NB4 (cell line): ENCODE measurements at regions not wholly inside any gene's neighbourhood (a gene's known extent, or its start where the extent isn't known, plus 50 kb on each side); places are given as distances from the start of the nearest gene placed in this dataset.
"Not testable (repeated sequence)": the region's sequence is repeated elsewhere in the genome, so short reads cannot be mapped to it uniquely, and the experiment has no call there.

Source experiments
- DNase-seq: peaks from one replicate; pipeline ENCODE4 v3.0.0; 2010; ENCODE audit warnings: low read depth
- H3K4me3 ChIP-seq: one replicate; pipeline ENCODE4 v1.5.1; 2011; ENCODE audit warnings: mild to moderate bottlenecking, low read depth, low read length, moderate library complexity
- CTCF ChIP-seq: IDR thresholded peaks from one replicate; pipeline ENCODE4 v1.5.1; 2012; ENCODE audit warnings: low read depth, low read length
- MAX ChIP-seq: IDR thresholded peaks from 2 replicates; pipeline ENCODE4 v1.6.1; 2011; ENCODE audit warnings: low read depth, low read length
- MYC ChIP-seq: IDR thresholded peaks from 2 replicates; pipeline ENCODE4 v1.6.1; 2011; ENCODE audit warnings: low read depth, low read length
- POLR2A ChIP-seq: IDR thresholded peaks from 2 replicates; pipeline ENCODE4 v1.6.1; 2011; ENCODE audit warnings: mild to moderate bottlenecking; ENCODE audit not compliant: insufficient read length; ENCODE audit errors: extremely low read depth

- TF ChIP-seq POLR2A (no peak), MYC (no peak), MAX (no peak), CTCF (no peak)
- no peak overlapping the region for H3K4me3 ChIP-seq
- no peak for DNase-seq
These were observed 467.9 kb upstream of the ATP11B start for GRCh38 chr3:182325213-182325950.

- no peak overlapping the region for H3K4me3 ChIP-seq
- no peak for TF ChIP-seq MAX
- no peak for TF ChIP-seq CTCF
- no peak for TF ChIP-seq POLR2A
- no peak for TF ChIP-seq MYC
- no peak for DNase-seq
These were observed 466.1 kb upstream of the ATP11B start for GRCh38 chr3:182327196-182327681.

- TF ChIP-seq CTCF (no peak), MAX (no peak), POLR2A (no peak), MYC (no peak)
- H3K4me3 ChIP-seq: no peak overlapping the region
- DNase-seq: no peak
These were observed 462.7 kb upstream of the ATP11B start for GRCh38 chr3:182330646-182331045.

- DNase-seq: peak; percentile 43
- no peak overlapping the region for H3K4me3 ChIP-seq
- no peak for TF ChIP-seq MYC
- TF ChIP-seq CTCF: no peak
- TF ChIP-seq POLR2A: no peak
- no peak for TF ChIP-seq MAX
These were observed 462.0 kb upstream of the ATP11B start for GRCh38 chr3:182331341-182331740.

GRCh38 chr3:182342252-182342651 lies 451.1 kb upstream of the ATP11B start:
- H3K4me3 ChIP-seq: no peak overlapping the region
- no peak for DNase-seq
- TF ChIP-seq POLR2A (no peak), CTCF (no peak), MAX (no peak), MYC (no peak)

- not testable (repeated sequence) for DNase-seq, H3K4me3 ChIP-seq
These were observed 449.3 kb upstream of the ATP11B start for GRCh38 chr3:182344026-182344425.
